Gastroesophageal sphincter (tissue), 3 donors: ENCODE measurements at regions not wholly inside any gene's neighbourhood (a gene's known extent, or its start where the extent isn't known, plus 50 kb on each side); places are given as distances from the start of the nearest gene placed in this dataset.

ENCODE experiments used
- EP300 ChIP-seq: sonication (generic); formaldehyde crosslinking; IDR thresholded peaks from one replicate; pipeline ENCODE4 v1.6.1; 2017; ENCODE audit warnings: antibody characterized with exemption, mild to moderate bottlenecking
- POLR2A ChIP-seq, 2 donors: fragments of 450-650 bp; IDR thresholded peaks; one replicate each; pipeline ENCODE4 v1.6.1; 2017; ENCODE audit warnings: antibody characterized with exemption in 2 of 2, mild to moderate bottlenecking in 2 of 2, moderate library complexity in 1 of 2
- TF ChIP-seq, protein P1 (sequence below), 4 experiments: fragments of 200-600 bp in 2 of 4; fragments of 450-650 bp in 2 of 4; sonication (generic) in 1 of 4; IDR thresholded peaks; one replicate each; pipeline ENCODE4 v1.5.1; 2017 to 2019; ENCODE audit warnings: antibody characterized with exemption in 4 of 4, mild to moderate bottlenecking in 2 of 4, moderate library complexity in 2 of 4

DNA sequence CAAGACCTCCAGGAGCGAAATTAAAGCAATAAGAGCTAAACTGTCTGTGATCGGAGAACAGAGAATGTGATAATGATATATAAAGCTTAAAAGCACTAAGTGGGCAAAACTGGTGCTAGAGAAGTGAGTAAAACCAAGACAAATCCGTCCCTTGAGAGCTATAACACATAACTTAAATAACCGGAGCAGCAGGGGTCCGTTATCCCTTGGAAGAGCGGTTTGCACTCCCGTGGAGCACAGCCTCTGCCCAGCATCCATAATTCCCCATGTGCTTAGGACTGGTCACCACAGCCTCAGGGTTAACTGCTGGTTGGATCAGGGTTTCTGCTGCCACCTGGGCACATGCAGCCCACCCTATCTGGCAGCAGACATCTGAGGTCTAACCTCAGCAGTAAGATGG lies 489.0 kb downstream of the NPIPA7 start:
- TF ChIP-seq, protein P1, sequence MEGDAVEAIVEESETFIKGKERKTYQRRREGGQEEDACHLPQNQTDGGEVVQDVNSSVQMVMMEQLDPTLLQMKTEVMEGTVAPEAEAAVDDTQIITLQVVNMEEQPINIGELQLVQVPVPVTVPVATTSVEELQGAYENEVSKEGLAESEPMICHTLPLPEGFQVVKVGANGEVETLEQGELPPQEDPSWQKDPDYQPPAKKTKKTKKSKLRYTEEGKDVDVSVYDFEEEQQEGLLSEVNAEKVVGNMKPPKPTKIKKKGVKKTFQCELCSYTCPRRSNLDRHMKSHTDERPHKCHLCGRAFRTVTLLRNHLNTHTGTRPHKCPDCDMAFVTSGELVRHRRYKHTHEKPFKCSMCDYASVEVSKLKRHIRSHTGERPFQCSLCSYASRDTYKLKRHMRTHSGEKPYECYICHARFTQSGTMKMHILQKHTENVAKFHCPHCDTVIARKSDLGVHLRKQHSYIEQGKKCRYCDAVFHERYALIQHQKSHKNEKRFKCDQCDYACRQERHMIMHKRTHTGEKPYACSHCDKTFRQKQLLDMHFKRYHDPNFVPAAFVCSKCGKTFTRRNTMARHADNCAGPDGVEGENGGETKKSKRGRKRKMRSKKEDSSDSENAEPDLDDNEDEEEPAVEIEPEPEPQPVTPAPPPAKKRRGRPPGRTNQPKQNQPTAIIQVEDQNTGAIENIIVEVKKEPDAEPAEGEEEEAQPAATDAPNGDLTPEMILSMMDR (IDR thresholded peaks at IDR 0.05): no peak
- TF ChIP-seq POLR2A (IDR thresholded peaks at IDR 0.05): no peak
- no peak for TF ChIP-seq EP300
